Osteocyte (in vitro differentiated cells): ENCODE measurements at regions not wholly inside any gene's neighbourhood (a gene's known extent, or its start where the extent isn't known, plus 50 kb on each side); places are given as distances from the start of the nearest gene placed in this dataset.

Source experiments
- DNase-seq: peaks from one replicate; pipeline ENCODE4 v3.0.0; 2021; ENCODE audit warnings: mixed read lengths; ENCODE audit not compliant: unreplicated experiment; ENCODE audit errors: extremely low spot score
- H3K27ac Mint-ChIP-seq: one replicate; pipeline ENCODE4 v1.8.0; 2021; ENCODE audit warnings: mild to moderate bottlenecking, mixed read lengths; ENCODE audit not compliant: unreplicated experiment
- H3K27me3 Mint-ChIP-seq: one replicate; pipeline ENCODE4 v1.8.0; 2021; ENCODE audit warnings: mixed read lengths; ENCODE audit not compliant: unreplicated experiment
- H3K36me3 Mint-ChIP-seq: one replicate; pipeline ENCODE4 v1.8.0; 2021; ENCODE audit warnings: mixed read lengths; ENCODE audit not compliant: unreplicated experiment
- H3K4me1 Mint-ChIP-seq: one replicate; pipeline ENCODE4 v1.8.0; 2021; ENCODE audit warnings: mixed read lengths; ENCODE audit not compliant: unreplicated experiment
- H3K4me3 Mint-ChIP-seq: one replicate; pipeline ENCODE4 v1.8.0; 2021; ENCODE audit warnings: mild to moderate bottlenecking, moderate library complexity, mixed read lengths; ENCODE audit not compliant: unreplicated experiment
- H3K9me3 Mint-ChIP-seq: one replicate; pipeline ENCODE4 v1.8.0; 2021; ENCODE audit warnings: mixed read lengths; ENCODE audit not compliant: unreplicated experiment
- CTCF ChIP-seq: fragments of 200-600 bp; sonication (generic); IDR thresholded peaks from 2 replicates; pipeline ENCODE4 v1.5.0; 2021; ENCODE audit warnings: antibody characterized with exemption, mild to moderate bottlenecking, moderate library complexity

GRCh38 chr6:149259753-149260152 lies 57.8 kb upstream of the TAB2 start:
- no peaks in the 10 kb centered on the region for H3K27me3 Mint-ChIP-seq
- no peaks in the 10 kb centered on the region for H3K36me3 Mint-ChIP-seq
- no peaks in the 10 kb centered on the region for H3K4me1 Mint-ChIP-seq
- no peak overlapping the region for H3K4me3 Mint-ChIP-seq
- TF ChIP-seq CTCF: no peak
- DNase-seq: no peak
- no peak overlapping the region for H3K27ac Mint-ChIP-seq
- H3K9me3 Mint-ChIP-seq: no peaks in the 10 kb centered on the region

- DNase-seq: no peak
- H3K27ac Mint-ChIP-seq: no peak overlapping the region
- no peaks in the 10 kb centered on the region for H3K27me3 Mint-ChIP-seq
- H3K36me3 Mint-ChIP-seq: no peaks in the 10 kb centered on the region
- H3K9me3 Mint-ChIP-seq: no peaks in the 10 kb centered on the region
- H3K4me1 Mint-ChIP-seq: no peaks in the 10 kb centered on the region
- no peak for TF ChIP-seq CTCF
- H3K4me3 Mint-ChIP-seq: no peak overlapping the region
Measured at GRCh38 chr6:149260214-149260874, 57.2 kb upstream of the TAB2 start.

- Mint-ChIP-seq H3K27ac (no peak overlapping the region), H3K4me1 (no peaks in the 10 kb centered on the region), H3K27me3 (no peaks in the 10 kb centered on the region), H3K36me3 (no peaks in the 10 kb centered on the region), H3K4me3 (no peak overlapping the region), H3K9me3 (no peaks in the 10 kb centered on the region)
- no peak for TF ChIP-seq CTCF
- no peak for DNase-seq
Measured at GRCh38 chr6:149261364-149262040, 56.0 kb upstream of the TAB2 start.

- Mint-ChIP-seq H3K9me3 (no peaks in the 10 kb centered on the region), H3K4me1 (no peaks in the 10 kb centered on the region), H3K36me3 (no peaks in the 10 kb centered on the region), H3K4me3 (no peak overlapping the region), H3K27ac (no peak overlapping the region), H3K27me3 (no peaks in the 10 kb centered on the region)
- no peak for DNase-seq
- no peak for TF ChIP-seq CTCF
Measured at GRCh38 chr6:149263321-149263720, 54.2 kb upstream of the TAB2 start.

GRCh38 chr6:149264629-149265028 lies 52.9 kb upstream of the TAB2 start:
- Mint-ChIP-seq H3K36me3 (no peaks in the 10 kb centered on the region), H3K4me3 (no peak overlapping the region), H3K9me3 (no peaks in the 10 kb centered on the region), H3K4me1 (peaks cover 3% of the 10 kb centered on the region), H3K27ac (no peak overlapping the region), H3K27me3 (no peaks in the 10 kb centered on the region)
- TF ChIP-seq CTCF: no peak
- DNase-seq: no peak
